ENCODE measurements at regions not wholly inside any gene's neighbourhood (a gene's known extent, or its start where the extent isn't known, plus 50 kb on each side); places are given as distances from the start of the nearest gene placed in this dataset.

- H3K27me3 ChIP-seq = no peaks in the 10 kb centered on the region
Measured at GRCh38 chr2:108129636-108130035, 110.1 kb upstream of the SULT1C3 start.

GRCh38 chr2:108133457-108133856 lies 106.3 kb upstream of the SULT1C3 start:
- DNase-seq (ENCODE audit: low spot score in 2 of 2) = no peak
- no peaks in the 10 kb centered on the region for H3K27me3 ChIP-seq
- H3K36me3 ChIP-seq = no peaks in the 10 kb centered on the region
- no peak overlapping the region for H3K4me3 ChIP-seq
- H3K4me1 ChIP-seq = no peaks in the 10 kb centered on the region
- no peaks in the 10 kb centered on the region for H3K9me3 ChIP-seq
- 84 to 92% methylated on average over 2 of the region's 2 CpGs for WGBS, 2 donors
- H3K27ac ChIP-seq = no peak overlapping the region
- TF ChIP-seq POLR2A (IDR thresholded peaks at IDR 0.05) (no peak), CTCF (IDR thresholded peaks at IDR 0.05) (no peak), EP300 (IDR thresholded peaks at IDR 0.05) (no peak)

More at GRCh38 chr2:108129636-108130035, 110.1 kb upstream of the SULT1C3 start:
- no peak overlapping the region for H3K27ac ChIP-seq
- no peaks in the 10 kb centered on the region for H3K9me3 ChIP-seq
- H3K4me1 ChIP-seq = no peaks in the 10 kb centered on the region
- H3K4me3 ChIP-seq = no peak overlapping the region
- no peaks in the 10 kb centered on the region for H3K36me3 ChIP-seq
- TF ChIP-seq POLR2A (IDR thresholded peaks at IDR 0.05) = no peak
- 29 to 39% methylated on average over 4 of the region's 4 CpGs for WGBS, 2 donors
- DNase-seq (ENCODE audit: low spot score in 2 of 2) = no peak

GRCh38 chr2:108139521-108139920 lies 100.2 kb upstream of the SULT1C3 start:
- Histone ChIP-seq H3K4me3 (no peak overlapping the region), H3K36me3 (no peaks in the 10 kb centered on the region), H3K27me3 (no peaks in the 10 kb centered on the region), H3K27ac (no peak overlapping the region), H3K4me1 (no peaks in the 10 kb centered on the region), H3K9me3 (no peaks in the 10 kb centered on the region)
- no peak for TF ChIP-seq EP300 (IDR thresholded peaks at IDR 0.05)
- no peak for TF ChIP-seq CTCF (IDR thresholded peaks at IDR 0.05)
- TF ChIP-seq POLR2A (IDR thresholded peaks at IDR 0.05) = no peak
- no peak for DNase-seq (ENCODE audit: low spot score in 2 of 2)
- WGBS, 2 donors = 27 to 35% methylated on average over 2 of the region's 2 CpGs

GRCh38 chr2:108145557-108146326 lies 94.0 kb upstream of the SULT1C3 start:
- H3K9me3 ChIP-seq = no peaks in the 10 kb centered on the region
- no peak for TF ChIP-seq CTCF (IDR thresholded peaks at IDR 0.05)
- TF ChIP-seq EP300 (IDR thresholded peaks at IDR 0.05) = no peak
- no peak overlapping the region for H3K27ac ChIP-seq
- WGBS, 2 donors = 63 to 75% methylated on average over 2 of the region's 2 CpGs
- H3K27me3 ChIP-seq = no peaks in the 10 kb centered on the region
- H3K36me3 ChIP-seq = no peaks in the 10 kb centered on the region
- H3K4me3 ChIP-seq = no peak overlapping the region
- DNase-seq (ENCODE audit: low spot score in 2 of 2) = no peak
- H3K4me1 ChIP-seq = no peaks in the 10 kb centered on the region

GRCh38 chr2:108148555-108148954 lies 91.2 kb upstream of the SULT1C3 start:
- H3K36me3 ChIP-seq = no peaks in the 10 kb centered on the region
- no peak overlapping the region for H3K27ac ChIP-seq
- no peak overlapping the region for H3K4me3 ChIP-seq
- WGBS, 2 donors = 88 to 90% methylated on average over 6 of the region's 6 CpGs
- no peak for TF ChIP-seq EP300 (IDR thresholded peaks at IDR 0.05)
- TF ChIP-seq CTCF (IDR thresholded peaks at IDR 0.05) = no peak
- no peak for TF ChIP-seq POLR2A (IDR thresholded peaks at IDR 0.05)
- H3K27me3 ChIP-seq = no peaks in the 10 kb centered on the region
- no peak for DNase-seq (ENCODE audit: low spot score in 2 of 2)
- no peaks in the 10 kb centered on the region for H3K9me3 ChIP-seq
- no peaks in the 10 kb centered on the region for H3K4me1 ChIP-seq

Measured in tibial nerve (tissue), 4 donors.